Hepatocyte (in vitro differentiated cells): ENCODE measurements at regions not wholly inside any gene's neighbourhood (a gene's known extent, or its start where the extent isn't known, plus 50 kb on each side); places are given as distances from the start of the nearest gene placed in this dataset.

Experiments used
- EZH2phosphoT487 ChIP-seq: fragments of 200-600 bp; sonication (generic); IDR thresholded peaks from one replicate; pipeline ENCODE4 v1.6.1; 2018; ENCODE audit warnings: antibody characterized with exemption, mild to moderate bottlenecking, low read depth, moderate library complexity; ENCODE audit not compliant: unreplicated experiment, severe bottlenecking
- TF ChIP-seq, protein P1 (sequence below): fragments of 200-600 bp; sonication (generic); IDR thresholded peaks from 2 replicates; pipeline ENCODE4 v1.5.1; 2016; ENCODE audit warnings: antibody characterized with exemption, mild to moderate bottlenecking; ENCODE audit not compliant: poor library complexity

DNA sequence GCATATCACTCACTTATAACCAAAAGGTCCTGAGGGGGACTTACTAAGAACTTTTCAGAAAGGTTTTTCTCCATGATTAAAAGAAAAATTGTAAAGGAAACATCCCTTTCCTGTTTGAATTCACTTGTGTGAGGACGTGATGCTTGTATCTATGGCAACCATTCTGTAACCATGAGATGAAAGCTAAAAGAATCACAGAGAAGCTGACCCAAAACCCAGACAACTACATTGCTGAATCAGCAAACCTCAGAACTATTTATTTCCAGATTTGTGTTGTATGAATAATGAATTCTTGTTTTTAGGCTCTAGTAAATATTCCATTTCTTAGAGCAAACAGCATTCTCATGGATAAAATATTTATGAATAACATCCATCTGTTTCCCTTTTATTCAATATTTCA lies 91.2 kb downstream of the RCHY1 start:
- TF ChIP-seq, protein P1, sequence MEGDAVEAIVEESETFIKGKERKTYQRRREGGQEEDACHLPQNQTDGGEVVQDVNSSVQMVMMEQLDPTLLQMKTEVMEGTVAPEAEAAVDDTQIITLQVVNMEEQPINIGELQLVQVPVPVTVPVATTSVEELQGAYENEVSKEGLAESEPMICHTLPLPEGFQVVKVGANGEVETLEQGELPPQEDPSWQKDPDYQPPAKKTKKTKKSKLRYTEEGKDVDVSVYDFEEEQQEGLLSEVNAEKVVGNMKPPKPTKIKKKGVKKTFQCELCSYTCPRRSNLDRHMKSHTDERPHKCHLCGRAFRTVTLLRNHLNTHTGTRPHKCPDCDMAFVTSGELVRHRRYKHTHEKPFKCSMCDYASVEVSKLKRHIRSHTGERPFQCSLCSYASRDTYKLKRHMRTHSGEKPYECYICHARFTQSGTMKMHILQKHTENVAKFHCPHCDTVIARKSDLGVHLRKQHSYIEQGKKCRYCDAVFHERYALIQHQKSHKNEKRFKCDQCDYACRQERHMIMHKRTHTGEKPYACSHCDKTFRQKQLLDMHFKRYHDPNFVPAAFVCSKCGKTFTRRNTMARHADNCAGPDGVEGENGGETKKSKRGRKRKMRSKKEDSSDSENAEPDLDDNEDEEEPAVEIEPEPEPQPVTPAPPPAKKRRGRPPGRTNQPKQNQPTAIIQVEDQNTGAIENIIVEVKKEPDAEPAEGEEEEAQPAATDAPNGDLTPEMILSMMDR, result no peak
- TF ChIP-seq EZH2phosphoT487, result no peak
